ENCODE measurements at regions not wholly inside any gene's neighbourhood (a gene's known extent, or its start where the extent isn't known, plus 50 kb on each side); places are given as distances from the start of the nearest gene placed in this dataset.

DNA sequence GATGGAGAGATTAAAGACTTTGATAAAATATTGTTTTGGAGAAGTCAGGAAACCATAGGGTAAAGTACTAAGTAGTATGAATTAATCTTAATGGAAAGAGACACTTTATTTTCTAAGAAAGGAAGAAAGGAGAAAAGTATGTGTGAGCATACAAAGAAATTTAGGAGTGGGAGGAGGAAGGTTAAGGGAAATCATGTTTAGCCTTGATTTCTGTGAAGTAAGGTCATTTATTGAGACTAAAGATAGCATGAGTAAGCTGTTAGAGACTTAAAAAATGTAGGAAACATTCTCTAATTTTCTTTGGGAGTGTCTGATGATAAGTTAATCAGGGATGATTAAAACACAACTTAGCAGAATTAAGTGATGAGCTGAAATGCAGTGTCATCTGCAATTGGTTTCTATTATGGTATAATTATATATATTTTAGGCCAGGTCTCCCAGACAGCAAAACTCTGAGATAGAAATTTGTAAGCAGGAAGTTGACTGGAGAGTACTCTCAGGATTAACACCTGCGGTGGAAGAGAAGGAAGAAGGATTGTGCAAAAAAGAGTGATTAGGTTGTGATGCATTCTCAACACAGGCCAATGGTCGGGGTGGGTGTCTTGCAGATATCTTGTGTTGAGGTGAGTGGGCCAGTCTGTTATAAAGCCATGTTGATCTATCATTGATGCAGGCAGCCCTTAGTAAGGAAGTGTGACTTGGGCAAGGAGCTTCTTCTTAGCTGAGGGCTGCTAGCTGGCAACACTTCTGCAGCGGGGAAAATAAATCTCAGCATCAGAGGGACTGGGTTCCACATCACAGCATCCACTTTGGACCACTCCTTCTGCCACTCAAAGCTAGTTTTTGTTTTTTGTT lies 256.2 kb downstream of the AEBP2 start:
- intact Hi-C loops (cut with micrococcal nuclease; ENCODE audit: unreplicated experiment): no loop called here
- POLR2A ChIA-PET: interaction anchor here (0.7 to 0.9 kb wide), 2 partner anchors 10 to 17 kb away, joined by 3 read pairs; no protein-coding TSS in a partner anchor
- no TSS peak for BruUV-seq (replicated peaks)

GRCh38 chr12:19700969-19701368 lies 261.7 kb downstream of the AEBP2 start:
- no peaks in the 10 kb centered on the region for H4K20me1 ChIP-seq (ENCODE audit: insufficient read depth, low read length)
- DNase-seq (ENCODE audit: low spot score): no peak
- CTCF ChIA-PET (ENCODE audit: unreplicated experiment): no interaction called here
- H3K4me2 ChIP-seq (ENCODE audit: low read length): no peak overlapping the region
- no TSS peak for BruUV-seq (replicated peaks)
- H3K36me3 ChIP-seq (ENCODE audit: insufficient read depth, low read length): no peaks in the 10 kb centered on the region
- intact Hi-C loops (cut with micrococcal nuclease; ENCODE audit: unreplicated experiment): no loop called here
- H3K9me3 ChIP-seq (ENCODE audit: low read length): no peaks in the 10 kb centered on the region
- no peak overlapping the region for H3K27ac ChIP-seq (ENCODE audit: low read depth, low read length, poor library complexity, severe bottlenecking)
- H3K4me3 ChIP-seq (ENCODE audit: low read depth, low read length, poor library complexity, severe bottlenecking): no peak overlapping the region
- no peaks in the 10 kb centered on the region for H3K79me2 ChIP-seq (ENCODE audit: insufficient read depth, low read depth, low read length)
- no peaks in the 10 kb centered on the region for H3K4me1 ChIP-seq (ENCODE audit: insufficient read depth, low read length, poor library complexity, severe bottlenecking)
- no peaks in the 10 kb centered on the region for H3K9me2 ChIP-seq (ENCODE audit: insufficient read depth, low read length)
- H2AFZ ChIP-seq (ENCODE audit: low read length): no peak overlapping the region
- no peak for TF ChIP-seq EZH2phosphoT487 (IDR thresholded peaks at IDR 0.05; ENCODE audit: borderline replicate concordance, low read depth, low read length)
- TF ChIP-seq, protein P1, sequence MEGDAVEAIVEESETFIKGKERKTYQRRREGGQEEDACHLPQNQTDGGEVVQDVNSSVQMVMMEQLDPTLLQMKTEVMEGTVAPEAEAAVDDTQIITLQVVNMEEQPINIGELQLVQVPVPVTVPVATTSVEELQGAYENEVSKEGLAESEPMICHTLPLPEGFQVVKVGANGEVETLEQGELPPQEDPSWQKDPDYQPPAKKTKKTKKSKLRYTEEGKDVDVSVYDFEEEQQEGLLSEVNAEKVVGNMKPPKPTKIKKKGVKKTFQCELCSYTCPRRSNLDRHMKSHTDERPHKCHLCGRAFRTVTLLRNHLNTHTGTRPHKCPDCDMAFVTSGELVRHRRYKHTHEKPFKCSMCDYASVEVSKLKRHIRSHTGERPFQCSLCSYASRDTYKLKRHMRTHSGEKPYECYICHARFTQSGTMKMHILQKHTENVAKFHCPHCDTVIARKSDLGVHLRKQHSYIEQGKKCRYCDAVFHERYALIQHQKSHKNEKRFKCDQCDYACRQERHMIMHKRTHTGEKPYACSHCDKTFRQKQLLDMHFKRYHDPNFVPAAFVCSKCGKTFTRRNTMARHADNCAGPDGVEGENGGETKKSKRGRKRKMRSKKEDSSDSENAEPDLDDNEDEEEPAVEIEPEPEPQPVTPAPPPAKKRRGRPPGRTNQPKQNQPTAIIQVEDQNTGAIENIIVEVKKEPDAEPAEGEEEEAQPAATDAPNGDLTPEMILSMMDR (conservative IDR thresholded peaks at IDR 0.05; ENCODE audit: low read length): no peak
- POLR2A ChIA-PET: no interaction called here

More for the DNA sequence above, 256.2 kb downstream of the AEBP2 start:
- DNase-seq (ENCODE audit: low spot score): no peak
- H3K36me3 ChIP-seq (ENCODE audit: insufficient read depth, low read length): no peaks in the 10 kb centered on the region
- H3K27ac ChIP-seq (ENCODE audit: low read depth, low read length, poor library complexity, severe bottlenecking): no peak overlapping the region
- H3K4me2 ChIP-seq (ENCODE audit: low read length): no peak overlapping the region
- no peaks in the 10 kb centered on the region for H4K20me1 ChIP-seq (ENCODE audit: insufficient read depth, low read length)
- H3K4me3 ChIP-seq (ENCODE audit: low read depth, low read length, poor library complexity, severe bottlenecking): no peak overlapping the region
- no peak overlapping the region for H2AFZ ChIP-seq (ENCODE audit: low read length)
- H3K79me2 ChIP-seq (ENCODE audit: insufficient read depth, low read depth, low read length): no peaks in the 10 kb centered on the region
- CTCF ChIA-PET (ENCODE audit: unreplicated experiment): no interaction called here
- no peak for TF ChIP-seq EZH2phosphoT487 (IDR thresholded peaks at IDR 0.05; ENCODE audit: borderline replicate concordance, low read depth, low read length)
- TF ChIP-seq, protein P1 (conservative IDR thresholded peaks at IDR 0.05; ENCODE audit: low read length): no peak
- H3K9me3 ChIP-seq (ENCODE audit: low read length): no peaks in the 10 kb centered on the region
- no peaks in the 10 kb centered on the region for H3K4me1 ChIP-seq (ENCODE audit: insufficient read depth, low read length, poor library complexity, severe bottlenecking)
- no peaks in the 10 kb centered on the region for H3K9me2 ChIP-seq (ENCODE audit: insufficient read depth, low read length)

- intact Hi-C loops (cut with micrococcal nuclease; ENCODE audit: unreplicated experiment): no loop called here
- no peaks in the 10 kb centered on the region for H3K9me3 ChIP-seq (ENCODE audit: low read length)
- H3K9me2 ChIP-seq (ENCODE audit: insufficient read depth, low read length): no peaks in the 10 kb centered on the region
- TF ChIP-seq, protein P1 (conservative IDR thresholded peaks at IDR 0.05; ENCODE audit: low read length): no peak
- no peak for TF ChIP-seq EZH2phosphoT487 (IDR thresholded peaks at IDR 0.05; ENCODE audit: borderline replicate concordance, low read depth, low read length)
- H3K27ac ChIP-seq (ENCODE audit: low read depth, low read length, poor library complexity, severe bottlenecking): no peak overlapping the region
- CTCF ChIA-PET (ENCODE audit: unreplicated experiment): no interaction called here
- POLR2A ChIA-PET: interaction anchor here (1.0 kb wide), 1 partner anchor 9 kb away, joined by 3 read pairs; no protein-coding TSS in a partner anchor
- H3K4me3 ChIP-seq (ENCODE audit: low read depth, low read length, poor library complexity, severe bottlenecking): no peak overlapping the region
- no peaks in the 10 kb centered on the region for H4K20me1 ChIP-seq (ENCODE audit: insufficient read depth, low read length)
- H3K4me1 ChIP-seq (ENCODE audit: insufficient read depth, low read length, poor library complexity, severe bottlenecking): no peaks in the 10 kb centered on the region
- DNase-seq (ENCODE audit: low spot score): no peak
- H3K79me2 ChIP-seq (ENCODE audit: insufficient read depth, low read depth, low read length): no peaks in the 10 kb centered on the region
- no peak overlapping the region for H3K4me2 ChIP-seq (ENCODE audit: low read length)
- no peaks in the 10 kb centered on the region for H3K36me3 ChIP-seq (ENCODE audit: insufficient read depth, low read length)
- no peak overlapping the region for H2AFZ ChIP-seq (ENCODE audit: low read length)
- BruUV-seq (replicated peaks): no TSS peak
Measured at GRCh38 chr12:19704966-19705365, 265.7 kb downstream of the AEBP2 start.
